Sigmoid colon (tissue), 4 donors: ENCODE measurements at regions not wholly inside any gene's neighbourhood (a gene's known extent, or its start where the extent isn't known, plus 50 kb on each side); places are given as distances from the start of the nearest gene placed in this dataset.

Source experiments
- CTCF ChIP-seq, 4 experiments: fragments of 450-650 bp in 3 of 4; fragments of 200-600 bp in 1 of 4; IDR thresholded peaks; one replicate each; pipeline ENCODE4 v1.5.1; 2016 to 2019; ENCODE audit warnings: antibody characterized with exemption in 4 of 4, mild to moderate bottlenecking in 3 of 4, moderate library complexity in 2 of 4
- EP300 ChIP-seq, 4 donors: sonication (generic); formaldehyde crosslinking; IDR thresholded peaks; one replicate each; pipeline ENCODE4 v1.6.1; 2017; ENCODE audit warnings: antibody characterized with exemption in 4 of 4
- POLR2A ChIP-seq, 2 donors: fragments of 450-650 bp; IDR thresholded peaks; one replicate each; pipeline ENCODE4 v1.6.1; 2016; ENCODE audit warnings: antibody characterized with exemption in 2 of 2, mild to moderate bottlenecking in 2 of 2, moderate library complexity in 2 of 2
- POLR2AphosphoS5 ChIP-seq, 4 donors: sonication (generic); formaldehyde crosslinking; IDR thresholded peaks; one replicate each; pipeline ENCODE4 v1.6.1; 2017; ENCODE audit warnings: antibody characterized with exemption in 4 of 4

GRCh38 chr6:78631976-78632375 is 235.4 kb upstream of the IRAK1BP1 start:
- TF ChIP-seq CTCF (IDR thresholded peaks at IDR 0.05): no peak
- no peak for TF ChIP-seq POLR2A (IDR thresholded peaks at IDR 0.05)
- no peak for TF ChIP-seq POLR2AphosphoS5 (IDR thresholded peaks at IDR 0.05)
- no peak for TF ChIP-seq EP300 (IDR thresholded peaks at IDR 0.05)
